Cardiac fibroblast (primary cell): ENCODE measurements at regions not wholly inside any gene's neighbourhood (a gene's known extent, or its start where the extent isn't known, plus 50 kb on each side); places are given as distances from the start of the nearest gene placed in this dataset.

Experiments
- DNase-seq, 2 donors: peaks; one replicate each; pipeline versions ENCODE4 v3.0.0 to v3.0.0-alpha.2; 2010; ENCODE audit warnings: low read depth in 2 of 2
- H3K4me3 ChIP-seq, 2 donors: replicated peaks in 1 of 2; 1 replicate in 1 of 2; 2 replicates in 1 of 2; pipeline ENCODE4 v1.5.1; 2011; ENCODE audit warnings: low read depth in 2 of 2, low read length in 2 of 2, mild to moderate bottlenecking in 2 of 2, moderate library complexity in 1 of 2
- TF ChIP-seq, protein P1 (sequence below): IDR thresholded peaks from one replicate; pipeline ENCODE4 v1.5.1; 2011; ENCODE audit warnings: low read depth, mild to moderate bottlenecking, low read length, inconsistent platforms

DNA sequence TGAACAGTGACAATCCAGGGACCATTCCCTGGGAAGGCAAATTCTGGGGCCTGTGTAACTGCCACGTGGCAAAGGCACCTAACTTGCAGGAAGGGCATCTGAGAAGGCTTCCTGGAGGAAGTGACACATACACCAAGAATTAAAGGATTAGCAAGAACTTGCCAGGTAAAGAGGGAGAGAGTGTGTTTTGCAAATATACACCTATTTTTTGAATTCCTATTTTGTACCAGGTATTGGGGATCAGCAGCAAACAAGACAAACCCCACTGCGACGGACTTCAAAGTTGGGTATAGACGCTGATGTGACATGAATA lies 206.5 kb upstream of the ZMIZ1 start:
- DNase-seq, result no peak
- H3K4me3 ChIP-seq, result no peak overlapping the region
- TF ChIP-seq, protein P1, sequence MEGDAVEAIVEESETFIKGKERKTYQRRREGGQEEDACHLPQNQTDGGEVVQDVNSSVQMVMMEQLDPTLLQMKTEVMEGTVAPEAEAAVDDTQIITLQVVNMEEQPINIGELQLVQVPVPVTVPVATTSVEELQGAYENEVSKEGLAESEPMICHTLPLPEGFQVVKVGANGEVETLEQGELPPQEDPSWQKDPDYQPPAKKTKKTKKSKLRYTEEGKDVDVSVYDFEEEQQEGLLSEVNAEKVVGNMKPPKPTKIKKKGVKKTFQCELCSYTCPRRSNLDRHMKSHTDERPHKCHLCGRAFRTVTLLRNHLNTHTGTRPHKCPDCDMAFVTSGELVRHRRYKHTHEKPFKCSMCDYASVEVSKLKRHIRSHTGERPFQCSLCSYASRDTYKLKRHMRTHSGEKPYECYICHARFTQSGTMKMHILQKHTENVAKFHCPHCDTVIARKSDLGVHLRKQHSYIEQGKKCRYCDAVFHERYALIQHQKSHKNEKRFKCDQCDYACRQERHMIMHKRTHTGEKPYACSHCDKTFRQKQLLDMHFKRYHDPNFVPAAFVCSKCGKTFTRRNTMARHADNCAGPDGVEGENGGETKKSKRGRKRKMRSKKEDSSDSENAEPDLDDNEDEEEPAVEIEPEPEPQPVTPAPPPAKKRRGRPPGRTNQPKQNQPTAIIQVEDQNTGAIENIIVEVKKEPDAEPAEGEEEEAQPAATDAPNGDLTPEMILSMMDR, result no peak

DNA sequence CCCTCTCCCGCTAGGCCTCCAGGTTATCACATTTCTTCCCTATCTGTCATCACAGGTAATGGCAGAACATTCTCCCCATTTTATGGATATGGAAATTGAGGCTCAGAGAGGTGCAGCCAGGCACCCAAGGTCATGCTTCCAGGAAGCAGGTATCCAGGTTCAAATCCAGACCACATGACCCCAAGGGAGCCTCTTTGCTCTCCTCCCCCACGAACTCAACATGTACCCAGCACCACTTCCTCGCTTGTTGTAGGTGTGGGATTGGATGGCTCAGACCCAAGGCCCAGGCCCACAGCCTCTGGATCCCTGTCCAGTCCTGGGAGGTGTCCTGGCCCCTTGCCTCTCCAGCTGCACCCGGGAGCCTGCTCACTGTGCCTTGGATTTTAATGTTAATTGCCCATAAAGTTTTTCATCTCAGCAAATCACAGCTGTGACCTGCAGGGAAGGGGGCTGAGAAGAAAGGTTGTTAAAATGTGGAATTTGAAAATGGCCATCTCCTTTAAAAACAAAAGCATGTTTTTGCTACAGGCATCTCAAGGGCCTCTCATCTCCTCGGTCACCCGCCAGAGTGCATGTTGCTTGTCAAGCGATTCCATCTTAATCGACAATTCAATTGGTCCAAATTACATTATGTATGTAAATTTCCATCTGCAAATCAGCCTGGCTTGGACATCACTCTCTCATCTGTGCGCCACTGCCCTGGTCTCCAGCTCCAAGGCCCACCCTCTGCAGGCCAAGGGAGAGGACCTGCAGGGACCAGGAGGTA lies 205.4 kb upstream of the ZMIZ1 start:
- no peak overlapping the region for H3K4me3 ChIP-seq
- DNase-seq, result no peak
- TF ChIP-seq, protein P1, result no peak

DNA sequence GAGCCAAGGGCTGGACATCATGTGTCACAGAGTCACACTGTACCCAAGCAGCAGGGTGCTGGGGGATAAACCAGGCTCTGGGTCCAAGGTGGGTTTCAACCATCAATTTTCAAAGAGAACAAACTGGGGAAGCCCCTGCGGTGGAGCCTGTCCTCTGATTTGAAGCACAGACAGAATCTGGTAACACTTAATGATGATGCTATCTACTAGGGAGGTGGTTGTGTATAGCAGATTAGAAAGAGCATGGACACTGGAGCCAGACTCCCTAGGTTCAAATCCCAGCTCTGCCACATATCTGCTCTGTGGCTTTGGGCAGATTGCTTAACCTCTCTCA lies 204.9 kb upstream of the ZMIZ1 start:
- no peak for DNase-seq
- H3K4me3 ChIP-seq, result no peak overlapping the region
- TF ChIP-seq, protein P1, result no peak

- TF ChIP-seq, protein P1, result no peak
- no peak overlapping the region for H3K4me3 ChIP-seq
- no peak for DNase-seq
These were observed 203.8 kb upstream of the ZMIZ1 start for GRCh38 chr10:78864761-78865537.

DNA sequence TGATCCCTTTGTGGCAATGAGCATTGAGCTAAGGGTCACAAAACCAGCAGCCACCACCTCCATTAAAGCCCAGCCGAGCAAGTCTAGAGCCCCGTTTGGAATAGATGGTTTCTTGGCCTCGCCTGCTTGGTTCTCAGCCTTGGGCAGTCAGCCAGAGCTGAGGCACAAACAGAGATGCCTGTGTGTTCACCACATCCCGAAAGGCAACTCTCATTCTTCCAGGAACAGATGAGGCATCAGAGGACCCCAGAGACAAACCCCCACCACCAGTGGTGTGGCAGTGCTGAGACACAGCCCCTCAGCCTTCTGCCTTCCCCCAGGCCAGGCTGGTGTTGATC lies 203.3 kb upstream of the ZMIZ1 start:
- DNase-seq, result peak in 1 of 2 donors; percentile 59
- H3K4me3 ChIP-seq, result no peak overlapping the region
- TF ChIP-seq, protein P1, result no peak

DNA sequence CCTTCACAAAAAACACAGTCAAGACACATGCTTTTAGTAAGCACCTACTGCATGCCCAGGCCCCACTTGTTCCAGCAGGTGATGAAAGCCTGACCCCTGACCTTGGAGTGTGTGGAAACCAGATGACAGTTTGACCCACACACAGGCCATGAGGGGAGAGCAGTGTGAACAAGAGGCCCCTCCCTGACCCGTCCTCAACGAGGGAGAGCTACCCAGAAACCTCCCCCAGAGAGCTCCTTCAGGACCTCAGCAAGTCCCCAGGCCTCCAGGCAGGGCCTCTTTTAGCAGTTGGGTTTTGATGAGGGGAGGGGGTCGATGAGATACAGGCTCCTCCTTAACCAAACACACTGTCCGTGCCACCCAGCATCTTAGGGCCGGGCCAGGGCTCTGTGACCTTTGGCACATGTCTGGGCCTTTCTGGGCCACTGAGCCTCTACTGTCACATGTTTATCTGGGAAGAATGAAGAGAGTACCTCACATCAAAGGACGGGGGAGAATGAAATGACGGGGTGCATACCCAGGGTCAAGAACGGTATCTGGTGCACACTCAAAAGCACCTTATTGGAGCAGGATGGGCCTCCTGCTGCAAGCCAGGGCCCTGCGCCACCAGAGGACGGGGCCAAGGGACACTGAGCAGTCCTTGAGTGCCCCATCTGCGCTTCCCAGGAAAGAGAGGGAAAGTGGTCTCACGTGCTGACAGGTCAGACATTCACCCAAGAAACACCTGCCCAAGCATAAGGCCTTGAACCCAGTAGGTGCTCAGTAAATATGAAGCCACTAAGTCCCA lies 202.6 kb upstream of the ZMIZ1 start:
- no peak for DNase-seq
- no peak overlapping the region for H3K4me3 ChIP-seq
- TF ChIP-seq, protein P1, result no peak
